Activated naive CD8-positive, alpha-beta T cell treated with anti-CD3 and anti-CD28 coated beads, Interleukin-2, amount 50 U/mL, for 24 hours (primary cell): ENCODE measurements at regions not wholly inside any gene's neighbourhood (a gene's known extent, or its start where the extent isn't known, plus 50 kb on each side); places are given as distances from the start of the nearest gene placed in this dataset.

ENCODE experiments used
- ATAC-seq: fragments of 150-1000 bp; cut with Tn5 transposase; one replicate; pipeline ENCODE4 v1.10.0; 2021
- DNase-seq: peaks from one replicate; pipeline ENCODE4 v3.0.0; 2021
- H3K27ac Mint-ChIP-seq: one replicate; pipeline ENCODE4 v1.8.0; 2021; ENCODE audit warnings: mild to moderate bottlenecking, mixed read lengths
- H3K27me3 Mint-ChIP-seq: one replicate; pipeline ENCODE4 v1.8.0; 2021; ENCODE audit warnings: mixed read lengths
- H3K36me3 Mint-ChIP-seq: one replicate; pipeline ENCODE4 v1.8.0; 2021; ENCODE audit warnings: low read depth, mixed read lengths
- H3K4me1 Mint-ChIP-seq: one replicate; pipeline ENCODE4 v1.8.0; 2021; ENCODE audit warnings: mixed read lengths
- H3K4me3 Mint-ChIP-seq: one replicate; pipeline ENCODE4 v1.8.0; 2021; ENCODE audit warnings: mild to moderate bottlenecking, moderate library complexity, mixed read lengths
- H3K9me3 Mint-ChIP-seq: one replicate; pipeline ENCODE4 v1.8.0; 2021; ENCODE audit warnings: mixed read lengths

DNA sequence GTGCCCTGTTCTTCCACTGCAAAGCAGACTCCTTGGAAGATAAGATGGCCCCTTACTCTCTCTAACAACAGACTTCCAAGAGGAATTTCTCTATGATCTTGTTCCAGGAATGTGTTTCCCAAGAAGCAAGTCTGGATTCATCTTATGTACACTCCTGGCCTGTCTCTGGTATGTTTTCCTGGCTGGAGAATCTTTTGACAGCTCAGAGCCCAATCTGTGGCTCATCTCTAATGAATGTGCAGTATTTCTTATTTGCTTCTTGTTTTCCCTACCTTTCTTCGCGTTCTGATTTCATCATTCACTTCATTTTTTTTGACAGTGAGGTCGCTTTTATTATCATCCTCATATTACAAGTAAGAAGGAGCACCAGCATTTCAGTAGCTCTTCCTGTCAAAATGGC lies 53.0 kb upstream of the PITRM1 start:
- no peaks in the 10 kb centered on the region for H3K36me3 Mint-ChIP-seq
- no peak for ATAC-seq
- H3K27me3 Mint-ChIP-seq, result peaks cover 8% of the 10 kb centered on the region
- H3K4me1 Mint-ChIP-seq, result peaks cover 27% of the 10 kb centered on the region
- no peak for DNase-seq
- H3K9me3 Mint-ChIP-seq, result no peaks in the 10 kb centered on the region
- H3K4me3 Mint-ChIP-seq, result no peak overlapping the region
- H3K27ac Mint-ChIP-seq, result no peak overlapping the region

GRCh38 chr10:3224241-3224640 lies 51.7 kb upstream of the PITRM1 start:
- ATAC-seq (no peak), DNase-seq (no peak)
- no peaks in the 10 kb centered on the region for H3K36me3 Mint-ChIP-seq
- no peaks in the 10 kb centered on the region for H3K9me3 Mint-ChIP-seq
- H3K4me3 Mint-ChIP-seq, result no peak overlapping the region
- H3K27me3 Mint-ChIP-seq, result peaks cover 8% of the 10 kb centered on the region
- H3K4me1 Mint-ChIP-seq, result peaks cover 27% of the 10 kb centered on the region
- no peak overlapping the region for H3K27ac Mint-ChIP-seq

- DNase-seq (no peak), ATAC-seq (no peak)
- Mint-ChIP-seq H3K9me3 (no peaks in the 10 kb centered on the region), H3K27ac (no peak overlapping the region), H3K4me3 (no peak overlapping the region), H3K27me3 (peaks cover 13% of the 10 kb centered on the region), H3K4me1 (peaks cover 15% of the 10 kb centered on the region), H3K36me3 (no peaks in the 10 kb centered on the region)
These were observed 50.0 kb upstream of the PITRM1 start for GRCh38 chr10:3222626-3223025.
